ENCODE measurements at regions not wholly inside any gene's neighbourhood (a gene's known extent, or its start where the extent isn't known, plus 50 kb on each side); places are given as distances from the start of the nearest gene placed in this dataset.

DNA sequence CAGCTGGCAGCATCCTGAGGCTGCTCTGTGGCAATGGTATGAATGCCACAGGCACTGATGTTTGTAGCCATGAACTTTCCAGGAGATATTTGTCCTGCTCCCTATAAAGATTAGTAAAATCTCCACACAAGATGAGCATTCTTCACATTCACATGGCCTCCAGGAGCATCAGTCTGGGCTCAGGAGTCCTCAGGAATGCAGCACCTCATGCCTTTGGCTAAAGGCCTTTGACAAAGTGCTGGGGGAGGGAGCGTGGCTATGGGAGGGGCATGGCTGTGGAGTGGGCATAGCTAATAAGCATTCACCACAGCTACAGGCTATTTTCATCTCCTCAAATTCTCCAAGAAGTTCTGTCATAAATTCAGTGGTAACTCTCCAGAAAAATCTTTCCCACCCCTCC, 90.5 kb upstream of the LY86 start:
- TF ChIP-seq CTCF (conservative IDR thresholded peaks at IDR 0.05 in 1 of 2, IDR thresholded peaks at IDR 0.05 in 1 of 2; ENCODE audit: extremely low read depth in 1 of 2, insufficient read depth in 1 of 2, low read depth in 1 of 2, low read length in 2 of 2): no peak
- no peak for TF ChIP-seq EZH2 (IDR thresholded peaks at IDR 0.05; ENCODE audit: borderline replicate concordance, low read length)
